Astrocyte of the cerebellum (primary cell): ENCODE measurements at regions not wholly inside any gene's neighbourhood (a gene's known extent, or its start where the extent isn't known, plus 50 kb on each side); places are given as distances from the start of the nearest gene placed in this dataset.

Experiments used
- DNase-seq: peaks from one replicate; pipeline ENCODE4 v3.0.0-alpha.2; 2011; ENCODE audit warnings: low read depth
- H3K4me3 ChIP-seq: 2 replicates; pipeline ENCODE4 v1.5.1; 2011; ENCODE audit warnings: mild to moderate bottlenecking, low read depth, low read length, moderate library complexity
- in situ Hi-C: cut with HindIII; loops from 2 replicates; pipeline ENCODE4 v1.10.0; 2017; ENCODE audit warnings: low sequenced_read_pairs
- TF ChIP-seq, protein P1 (sequence below): IDR thresholded peaks from 2 replicates; pipeline ENCODE4 v1.5.1; 2012; ENCODE audit warnings: low read length, low read depth, moderate library complexity, mild to moderate bottlenecking; ENCODE audit errors: missing control alignments

DNA sequence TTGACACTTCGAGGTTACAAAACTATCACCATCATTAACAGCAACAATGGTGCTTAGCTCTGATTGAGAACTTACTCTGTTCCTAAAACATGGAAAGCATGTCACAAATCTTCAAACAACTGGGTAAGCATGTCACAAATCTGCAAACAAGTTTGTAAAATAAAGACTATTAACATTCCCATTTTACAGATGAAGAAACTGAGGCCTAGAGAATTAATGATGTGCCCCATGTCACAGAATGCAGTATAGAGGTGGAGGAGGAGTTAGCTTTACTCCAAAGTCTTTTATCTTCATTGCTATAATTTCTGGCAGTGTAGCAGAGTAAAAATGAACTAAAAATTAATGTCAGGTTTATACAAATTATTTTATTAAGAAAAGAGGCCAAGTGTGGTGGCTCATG lies 73.4 kb downstream of the NR2F2 start:
- TF ChIP-seq, protein P1, sequence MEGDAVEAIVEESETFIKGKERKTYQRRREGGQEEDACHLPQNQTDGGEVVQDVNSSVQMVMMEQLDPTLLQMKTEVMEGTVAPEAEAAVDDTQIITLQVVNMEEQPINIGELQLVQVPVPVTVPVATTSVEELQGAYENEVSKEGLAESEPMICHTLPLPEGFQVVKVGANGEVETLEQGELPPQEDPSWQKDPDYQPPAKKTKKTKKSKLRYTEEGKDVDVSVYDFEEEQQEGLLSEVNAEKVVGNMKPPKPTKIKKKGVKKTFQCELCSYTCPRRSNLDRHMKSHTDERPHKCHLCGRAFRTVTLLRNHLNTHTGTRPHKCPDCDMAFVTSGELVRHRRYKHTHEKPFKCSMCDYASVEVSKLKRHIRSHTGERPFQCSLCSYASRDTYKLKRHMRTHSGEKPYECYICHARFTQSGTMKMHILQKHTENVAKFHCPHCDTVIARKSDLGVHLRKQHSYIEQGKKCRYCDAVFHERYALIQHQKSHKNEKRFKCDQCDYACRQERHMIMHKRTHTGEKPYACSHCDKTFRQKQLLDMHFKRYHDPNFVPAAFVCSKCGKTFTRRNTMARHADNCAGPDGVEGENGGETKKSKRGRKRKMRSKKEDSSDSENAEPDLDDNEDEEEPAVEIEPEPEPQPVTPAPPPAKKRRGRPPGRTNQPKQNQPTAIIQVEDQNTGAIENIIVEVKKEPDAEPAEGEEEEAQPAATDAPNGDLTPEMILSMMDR, result no peak
- no peak for DNase-seq

DNA sequence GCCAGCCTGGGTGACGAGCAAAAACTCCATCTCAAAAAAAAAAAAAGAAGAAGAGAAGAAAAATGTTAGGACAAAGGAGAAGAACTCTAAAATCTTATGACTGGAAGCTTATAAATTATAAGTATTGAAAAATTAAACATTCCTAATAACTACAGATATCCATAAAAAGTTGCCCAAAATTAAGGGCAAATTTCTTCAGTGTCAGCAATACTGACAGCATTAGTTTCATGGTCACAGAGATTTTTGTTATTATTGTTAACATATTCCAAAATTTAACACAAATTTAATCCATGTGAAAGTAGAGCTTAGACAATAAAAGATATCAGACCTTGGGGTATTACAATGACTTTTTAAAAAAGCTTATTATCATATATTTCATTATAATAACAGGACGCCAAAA lies 74.1 kb downstream of the NR2F2 start:
- TF ChIP-seq, protein P1, result no peak
- no peak overlapping the region for H3K4me3 ChIP-seq
- in situ Hi-C loops, result no loop called here
- no peak for DNase-seq

More for the DNA sequence above, 73.4 kb downstream of the NR2F2 start:
- no peak overlapping the region for H3K4me3 ChIP-seq
- in situ Hi-C loops, result no loop called here

DNA sequence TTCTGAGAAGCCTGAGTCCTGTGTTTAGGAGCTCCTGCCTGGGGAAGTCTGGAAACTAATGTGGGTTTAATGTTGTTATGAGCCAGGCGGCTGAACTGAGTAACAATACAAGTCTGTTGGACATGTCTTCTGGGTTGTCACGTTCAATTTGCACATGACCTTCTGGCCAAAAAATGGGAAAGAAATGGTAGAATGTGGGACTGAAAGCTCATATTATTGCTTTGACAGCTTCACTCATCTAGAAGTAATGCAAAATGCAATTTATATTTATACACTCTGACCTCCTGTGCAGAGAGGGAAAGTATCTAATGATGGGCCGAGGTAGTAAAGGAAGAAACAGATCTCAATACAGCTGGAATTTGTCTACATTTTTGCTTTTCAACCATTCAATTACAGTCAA lies 75.8 kb downstream of the NR2F2 start:
- in situ Hi-C loops, result no loop called here
- DNase-seq, result no peak
- H3K4me3 ChIP-seq, result no peak overlapping the region
- TF ChIP-seq, protein P1, result no peak

DNA sequence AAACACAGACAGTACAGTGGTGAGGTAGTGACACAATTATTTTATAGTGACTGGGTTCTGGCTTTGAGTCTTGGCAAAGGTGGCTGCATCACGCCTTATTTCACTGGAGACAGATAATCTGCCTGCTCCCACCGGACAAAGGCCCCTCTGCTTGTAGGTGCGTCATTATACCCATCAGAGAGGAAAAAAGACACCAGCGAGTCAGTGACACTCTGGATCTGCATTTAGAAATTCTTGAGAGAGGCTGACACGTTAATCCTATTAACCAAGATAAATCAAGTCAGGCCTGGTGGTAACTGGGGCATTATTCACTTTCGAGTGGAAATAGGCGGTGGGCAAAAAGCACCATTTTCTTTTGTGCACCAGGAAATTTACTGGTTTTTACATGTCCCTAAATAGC lies 76.2 kb downstream of the NR2F2 start:
- H3K4me3 ChIP-seq, result no peak overlapping the region
- in situ Hi-C loops, result no loop called here
- no peak for DNase-seq
- TF ChIP-seq, protein P1, result no peak

DNA sequence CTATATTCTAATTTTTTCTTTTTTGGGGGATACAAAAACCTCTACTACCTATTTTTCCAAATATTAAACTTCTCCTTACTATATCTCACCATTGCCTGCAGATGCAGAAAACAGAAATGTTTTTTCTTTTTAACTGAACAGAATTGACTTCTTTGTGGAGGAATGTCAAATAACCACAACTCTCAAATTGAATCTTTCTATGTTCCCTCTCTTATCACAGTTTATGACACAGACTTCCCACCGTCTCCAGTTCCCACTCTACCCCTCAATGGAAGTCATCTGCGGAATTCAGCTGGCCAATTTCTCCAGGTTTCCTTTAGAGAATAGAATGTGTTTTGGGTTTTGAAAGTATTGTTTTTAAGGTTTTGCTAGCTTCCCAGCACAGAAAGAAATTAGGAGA lies 77.0 kb downstream of the NR2F2 start:
- no peak overlapping the region for H3K4me3 ChIP-seq
- TF ChIP-seq, protein P1, result no peak
- DNase-seq, result no peak
- in situ Hi-C loops, result no loop called here

DNA sequence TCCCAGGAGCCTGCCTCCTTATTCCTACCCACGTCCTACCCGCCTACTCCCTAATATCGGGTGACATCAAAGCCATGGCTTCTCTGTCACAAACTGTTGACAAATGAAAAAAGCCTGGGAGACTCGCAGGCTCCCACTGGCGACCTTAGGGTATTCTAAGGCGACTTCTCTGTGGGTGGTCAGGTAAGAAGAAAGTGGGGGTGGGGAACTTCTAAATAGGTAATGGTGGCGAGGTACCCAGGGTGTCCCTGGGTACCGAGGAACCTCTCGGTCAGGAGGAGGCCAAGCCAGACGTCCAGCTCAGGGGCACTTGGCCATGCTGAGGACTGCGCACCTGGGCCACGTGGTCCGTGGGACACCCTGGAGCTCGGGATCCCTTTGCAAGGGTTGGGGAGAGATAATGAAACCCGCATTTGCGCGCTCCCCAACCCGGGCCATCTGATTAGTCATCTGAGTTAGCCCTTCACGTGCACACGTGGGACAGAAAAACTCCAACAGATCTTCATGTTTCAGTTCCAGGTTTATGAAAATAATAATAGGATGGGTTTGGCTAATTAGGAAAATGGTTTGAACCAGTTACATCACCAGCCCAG lies 78.2 kb downstream of the NR2F2 start:
- H3K4me3 ChIP-seq, result no peak overlapping the region
- no peak for DNase-seq
- TF ChIP-seq, protein P1, result no peak
- in situ Hi-C loops, result no loop called here
